Thyroid gland (tissue), 4 donors: ENCODE measurements at regions not wholly inside any gene's neighbourhood (a gene's known extent, or its start where the extent isn't known, plus 50 kb on each side); places are given as distances from the start of the nearest gene placed in this dataset.

Experiments used
- DNase-seq, 2 donors: peaks; one replicate each; pipeline ENCODE4 v3.0.0-alpha.2; 2019
- H3K27ac ChIP-seq, 3 donors: fragments of 200-600 bp; sonication (generic); 1 replicate in 2 of 3; 2 replicates in 1 of 3; pipeline ENCODE4 v1.5.1; 2016 to 2019; ENCODE audit warnings: mild to moderate bottlenecking in 1 of 3, moderate library complexity in 1 of 3
- H3K27me3 ChIP-seq: fragments of 200-600 bp; sonication (generic); one replicate; pipeline ENCODE4 v1.5.1; 2019
- H3K36me3 ChIP-seq, 2 donors: fragments of 200-600 bp; sonication (generic); one replicate each; pipeline ENCODE4 v1.5.1; 2016 to 2019
- H3K4me1 ChIP-seq, 2 donors: fragments of 200-600 bp; sonication (generic); one replicate each; pipeline ENCODE4 v1.5.1; 2017 to 2019
- H3K4me3 ChIP-seq, 3 donors: fragments of 200-600 bp; sonication (generic); replicated peaks in 1 of 3; 1 replicate in 2 of 3; 2 replicates in 1 of 3; pipeline ENCODE4 v1.5.1; 2016; ENCODE audit warnings: mild to moderate bottlenecking in 1 of 3
- H3K9me3 ChIP-seq: fragments of 200-600 bp; sonication (generic); one replicate; pipeline ENCODE4 v1.5.1; 2017
- CTCF ChIP-seq, 6 experiments: fragments of 200-600 bp in 3 of 6; fragments of 450-650 bp in 3 of 6; sonication (generic) in 3 of 6; IDR thresholded peaks; one replicate each; pipeline ENCODE4 v1.5.1; 2016 to 2019; ENCODE audit warnings: antibody characterized with exemption in 6 of 6, mild to moderate bottlenecking in 2 of 6, inconsistent platforms in 1 of 6, moderate library complexity in 1 of 6
- POLR2A ChIP-seq, 2 donors: fragments of 450-650 bp; IDR thresholded peaks; one replicate each; pipeline ENCODE4 v1.6.1; 2017; ENCODE audit warnings: antibody characterized with exemption in 2 of 2, mild to moderate bottlenecking in 2 of 2, moderate library complexity in 1 of 2
- WGBS, 2 donors: methylation state at CpG; one replicate each; pipeline ENCODE4 v1.1.5; 2017; 5-methylcytosine and 5-hydroxymethylcytosine counted together
- intact Hi-C: fragments of 100-400 bp; cut with DNase I; formaldehyde crosslinking; loops from one replicate; pipeline ENCODE4 v1.15.1; 2023

- intact Hi-C loops = no loop called here
Observed at GRCh38 chr10:123236126-123236525, 81.9 kb downstream of the BUB3 start.

GRCh38 chr10:123240250-123240649 is 86.0 kb downstream of the BUB3 start:
- TF ChIP-seq POLR2A (IDR thresholded peaks at IDR 0.05) (no peak), CTCF (IDR thresholded peaks at IDR 0.05) (no peak)
- Histone ChIP-seq H3K27ac (no peak overlapping the region), H3K4me3 (no peak overlapping the region), H3K4me1 (no peaks in the 10 kb centered on the region), H3K27me3 (no peaks in the 10 kb centered on the region), H3K36me3 (no peaks in the 10 kb centered on the region), H3K9me3 (no peaks in the 10 kb centered on the region)
- intact Hi-C loops = no loop called here
- WGBS, 2 donors = 87% methylated on average over 3 of the region's 3 CpGs
- DNase-seq = no peak

More at GRCh38 chr10:123236126-123236525, 81.9 kb downstream of the BUB3 start:
- H3K9me3 ChIP-seq = no peaks in the 10 kb centered on the region
- H3K36me3 ChIP-seq = no peaks in the 10 kb centered on the region
- H3K4me3 ChIP-seq = no peak overlapping the region
- no peak for DNase-seq
- H3K4me1 ChIP-seq = no peaks in the 10 kb centered on the region
- WGBS, 2 donors = 86% methylated on average over 2 of the region's 2 CpGs; no CpG with 5 or more reads in 1 of the 2 donors
- H3K27ac ChIP-seq = no peak overlapping the region
- no peaks in the 10 kb centered on the region for H3K27me3 ChIP-seq
- no peak for TF ChIP-seq POLR2A (IDR thresholded peaks at IDR 0.05)

GRCh38 chr10:123240776-123241175 is 86.6 kb downstream of the BUB3 start:
- no peak for DNase-seq
- H3K36me3 ChIP-seq = no peaks in the 10 kb centered on the region
- no peak overlapping the region for H3K4me3 ChIP-seq
- intact Hi-C loops = no loop called here
- H3K27ac ChIP-seq = no peak overlapping the region
- no peaks in the 10 kb centered on the region for H3K27me3 ChIP-seq
- no peak for TF ChIP-seq POLR2A (IDR thresholded peaks at IDR 0.05)
- H3K4me1 ChIP-seq = no peaks in the 10 kb centered on the region
- WGBS, 2 donors = 73 to 96% methylated on average over 2 of the region's 2 CpGs
- no peaks in the 10 kb centered on the region for H3K9me3 ChIP-seq

DNA sequence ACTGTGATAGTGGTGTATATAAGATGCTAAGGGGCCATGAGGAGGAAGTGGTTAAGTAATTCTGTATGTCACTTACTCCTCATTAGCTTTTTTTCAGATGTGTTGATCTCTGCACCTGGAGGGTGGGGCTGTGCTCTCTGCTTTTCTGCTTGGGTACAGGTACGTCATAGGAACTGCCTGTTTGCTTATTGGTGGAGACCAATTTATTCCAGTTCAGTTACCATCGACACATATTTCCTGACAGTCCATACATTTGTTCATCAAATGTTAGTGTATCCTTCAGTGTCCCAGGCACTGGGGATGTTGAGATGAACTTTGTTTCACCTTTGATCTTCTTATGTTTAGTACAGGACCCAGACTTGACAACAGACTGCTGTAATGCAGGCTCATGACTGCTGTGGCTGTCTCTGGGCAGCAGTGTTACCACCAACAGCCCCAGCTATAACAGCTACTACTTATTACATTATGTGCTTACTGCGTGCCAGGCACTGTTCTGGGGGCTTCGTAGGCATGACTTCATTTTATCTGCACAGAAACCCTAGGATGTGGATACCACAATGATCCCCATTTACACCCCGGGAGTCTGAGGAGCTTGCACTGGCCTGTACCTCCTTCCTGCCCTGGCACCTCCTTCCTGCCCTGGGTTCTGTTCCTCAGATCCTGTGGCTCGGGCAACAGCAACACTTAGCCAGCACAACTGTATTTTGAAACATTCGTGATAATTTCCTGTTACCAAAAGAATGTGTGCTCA is 87.4 kb downstream of the BUB3 start:
- Histone ChIP-seq H3K9me3 (no peaks in the 10 kb centered on the region), H3K4me3 (no peak overlapping the region), H3K27ac (no peak overlapping the region), H3K4me1 (no peaks in the 10 kb centered on the region), H3K27me3 (no peaks in the 10 kb centered on the region), H3K36me3 (no peaks in the 10 kb centered on the region)
- intact Hi-C loops = no loop called here
- DNase-seq = no peak
- TF ChIP-seq POLR2A (IDR thresholded peaks at IDR 0.05) (no peak), CTCF (IDR thresholded peaks at IDR 0.05) (no peak)
- WGBS, 2 donors = 83 to 84% methylated on average over 7 of the region's 7 CpGs

DNA sequence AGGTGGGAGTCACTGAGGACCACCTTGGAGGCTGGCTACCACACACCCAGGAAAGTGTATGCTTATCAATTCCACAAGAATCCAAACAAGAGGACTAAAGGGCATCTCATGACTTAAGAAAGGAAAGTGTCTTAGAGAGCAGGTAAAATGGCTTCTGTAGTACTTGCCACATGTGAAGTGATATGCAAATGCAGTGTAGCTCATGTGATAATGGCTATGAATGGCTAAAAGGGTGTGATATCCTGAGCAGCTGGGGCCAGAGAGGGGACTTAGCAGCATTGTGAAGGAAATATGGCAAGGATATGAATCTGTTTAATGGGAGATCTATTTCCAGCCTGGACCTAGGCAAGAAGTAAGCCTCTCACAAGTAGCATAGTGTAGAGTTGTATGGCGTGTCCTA is 90.5 kb downstream of the BUB3 start:
- no peaks in the 10 kb centered on the region for H3K36me3 ChIP-seq
- DNase-seq = no peak
- intact Hi-C loops = no loop called here
- H3K4me3 ChIP-seq = no peak overlapping the region
- no peaks in the 10 kb centered on the region for H3K4me1 ChIP-seq
- TF ChIP-seq POLR2A (IDR thresholded peaks at IDR 0.05) = no peak
- no peak for TF ChIP-seq CTCF (IDR thresholded peaks at IDR 0.05)
- no peaks in the 10 kb centered on the region for H3K27me3 ChIP-seq
- H3K27ac ChIP-seq = no peak overlapping the region
- no peaks in the 10 kb centered on the region for H3K9me3 ChIP-seq
- WGBS, 2 donors = 91 to 93% methylated on average over 1 of the region's 1 CpG

DNA sequence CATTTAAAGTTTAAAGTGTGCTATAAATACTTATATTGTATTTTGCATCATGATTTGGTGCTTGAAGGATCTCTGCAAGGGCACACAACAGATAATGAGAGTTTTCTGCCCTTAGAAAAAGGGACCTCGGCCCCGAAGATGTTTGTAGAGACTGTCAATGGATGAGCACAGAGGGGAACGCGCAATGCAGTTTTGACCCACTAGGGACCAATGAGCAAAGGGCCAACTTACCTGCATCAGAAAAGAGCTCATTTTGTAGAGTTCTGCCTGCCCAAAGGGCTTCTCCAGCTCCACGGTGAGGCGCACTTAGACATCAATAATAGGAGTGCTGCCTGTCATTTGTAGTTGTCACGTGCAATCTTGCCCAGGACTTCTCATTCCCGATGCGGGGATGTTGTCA is 91.1 kb downstream of the BUB3 start:
- intact Hi-C loops = no loop called here
- TF ChIP-seq POLR2A (IDR thresholded peaks at IDR 0.05) = no peak
- no peak for TF ChIP-seq CTCF (IDR thresholded peaks at IDR 0.05)
- WGBS, 2 donors = 93 to 94% methylated on average over 9 of the region's 9 CpGs
- Histone ChIP-seq H3K9me3 (no peaks in the 10 kb centered on the region), H3K27me3 (no peaks in the 10 kb centered on the region), H3K27ac (no peak overlapping the region), H3K4me3 (no peak overlapping the region), H3K36me3 (no peaks in the 10 kb centered on the region), H3K4me1 (no peaks in the 10 kb centered on the region)
- DNase-seq = no peak
